Middle frontal gyrus (tissue), 1 donor: ENCODE measurements at regions not wholly inside any gene's neighbourhood (a gene's known extent, or its start where the extent isn't known, plus 50 kb on each side); places are given as distances from the start of the nearest gene placed in this dataset.

Experiments
- DNase-seq: peaks from one replicate; pipeline ENCODE4 v3.0.0-alpha.2; 2015; ENCODE audit warnings: low spot score; ENCODE audit errors: extremely low spot score

DNA sequence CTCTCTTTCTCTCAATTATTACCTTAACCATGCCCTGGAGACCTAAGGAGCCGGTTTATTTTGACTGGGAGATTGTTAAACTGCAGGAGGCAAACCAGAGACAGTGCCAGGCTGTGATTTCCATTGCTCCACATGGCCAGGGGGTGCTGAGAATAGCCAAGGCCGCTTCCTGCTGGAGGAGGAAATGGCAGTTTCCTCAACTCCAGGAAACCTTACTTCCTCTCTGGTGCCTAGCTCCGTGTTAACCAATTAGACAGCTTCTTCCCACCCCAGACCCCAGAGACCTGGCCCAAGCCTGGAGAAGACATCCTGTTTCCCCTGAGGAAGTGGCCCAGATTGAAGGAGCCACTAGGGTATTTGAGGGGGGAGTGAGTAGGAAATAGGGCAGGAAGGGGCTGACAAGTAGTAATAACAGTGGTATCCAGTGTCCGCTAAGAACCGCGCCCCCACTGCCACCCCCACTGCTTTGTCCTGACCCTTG lies 161.2 kb downstream of the PLPP3 start:
- no peak for DNase-seq

DNA sequence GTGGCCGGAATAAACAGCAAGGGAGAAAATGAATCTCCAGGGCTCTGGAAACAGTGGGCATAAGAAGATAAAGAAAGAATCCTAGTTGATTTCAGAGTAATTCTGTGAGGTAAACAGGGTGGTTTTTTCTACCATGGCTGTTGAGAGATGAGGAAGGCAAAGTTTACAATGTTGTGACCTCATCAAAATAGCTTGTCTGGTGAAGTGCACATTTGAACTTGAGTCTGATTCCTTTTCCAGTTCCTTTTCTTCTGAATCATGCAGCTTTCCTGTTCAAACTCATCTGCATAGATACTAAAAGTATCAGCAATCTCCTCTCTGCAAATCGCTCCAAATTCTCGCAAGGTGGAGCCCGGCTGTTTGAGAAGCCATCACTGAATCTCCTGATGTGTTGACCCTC lies 161.7 kb downstream of the PLPP3 start:
- DNase-seq, result no peak

DNA sequence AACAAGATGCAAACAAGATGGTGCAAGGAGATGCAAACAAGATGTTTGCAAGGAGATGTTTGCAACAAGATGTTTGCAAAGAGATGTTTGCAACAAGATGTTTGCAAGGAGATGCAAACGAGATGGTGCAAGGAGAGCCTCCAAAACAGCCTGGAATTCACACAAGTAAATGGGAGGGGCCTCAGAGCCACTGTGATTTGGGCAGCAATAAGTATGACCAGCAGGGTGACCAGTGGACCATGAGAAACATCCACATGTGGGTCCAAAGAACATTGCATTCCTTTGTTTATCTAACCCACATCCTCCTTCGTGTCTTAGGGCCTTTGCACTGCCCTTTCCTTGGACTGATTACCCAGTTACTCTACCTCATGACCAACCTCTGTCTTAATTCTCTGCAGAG lies 162.9 kb downstream of the PLPP3 start:
- DNase-seq, result no peak

- no peak for DNase-seq
These were observed 163.6 kb downstream of the PLPP3 start for GRCh38 chr1:56415720-56416119.

GRCh38 chr1:56415258-56415657 lies 164.1 kb downstream of the PLPP3 start:
- no peak for DNase-seq

- no peak for DNase-seq
These were observed 164.6 kb downstream of the PLPP3 start for GRCh38 chr1:56414728-56415224.

- DNase-seq, result no peak
These were observed 165.6 kb downstream of the PLPP3 start for GRCh38 chr1:56413671-56414199.

- DNase-seq, result no peak
These were observed 167.7 kb downstream of the PLPP3 start for GRCh38 chr1:56411484-56412180.

DNA sequence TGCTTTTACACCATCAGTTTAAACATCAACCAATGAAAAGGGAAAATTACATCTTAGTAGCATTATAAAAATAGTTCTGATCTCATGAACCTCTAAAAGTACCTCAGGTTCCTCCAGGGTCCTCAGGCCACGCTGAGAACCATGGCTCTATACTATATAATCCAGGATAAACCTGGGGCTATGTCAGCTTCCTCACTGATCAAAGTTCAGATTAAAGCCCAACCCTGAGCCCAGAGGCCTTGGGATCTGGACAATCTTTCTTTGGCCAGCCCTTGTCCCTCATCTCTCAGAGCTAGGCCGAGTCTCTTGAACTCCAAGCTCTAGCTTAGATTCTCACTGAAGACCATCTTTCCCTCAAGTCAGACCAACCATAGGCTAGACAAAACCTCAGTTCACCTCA lies 168.3 kb downstream of the PLPP3 start:
- no peak for DNase-seq

- no peak for DNase-seq
These were observed 169.0 kb downstream of the PLPP3 start for GRCh38 chr1:56410405-56410804.

DNA sequence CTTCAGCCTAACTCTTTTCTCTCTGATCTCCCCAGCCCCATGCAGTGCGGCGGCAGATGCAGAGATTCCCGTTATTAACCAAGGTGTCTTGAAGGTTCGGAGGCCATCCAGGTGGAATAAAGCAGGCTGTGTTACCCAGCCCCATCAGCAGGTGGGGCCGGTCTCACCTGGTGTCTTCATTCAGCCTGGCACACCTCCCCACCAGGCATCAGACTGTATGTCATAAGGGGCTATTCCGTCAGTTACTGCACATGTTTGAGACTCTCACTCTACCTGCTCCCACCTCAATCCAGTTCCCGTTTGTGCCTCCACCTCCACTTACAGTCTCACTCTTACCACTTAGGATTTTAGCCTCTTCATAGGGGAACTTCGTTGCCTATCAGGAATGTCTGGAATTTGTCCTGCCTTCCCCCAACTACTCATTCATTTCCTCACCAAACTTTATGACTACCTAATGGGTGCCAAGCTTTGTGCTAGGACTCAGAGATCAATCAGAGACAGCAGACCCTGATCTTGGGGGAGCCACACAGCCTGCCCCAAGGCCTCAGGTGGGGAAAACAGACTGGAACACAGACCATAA lies 170.2 kb downstream of the PLPP3 start:
- DNase-seq, result no peak

- no peak for DNase-seq
These were observed 172.5 kb downstream of the PLPP3 start for GRCh38 chr1:56406821-56407220.

GRCh38 chr1:56404561-56405030 lies 174.8 kb downstream of the PLPP3 start:
- DNase-seq, result no peak

DNA sequence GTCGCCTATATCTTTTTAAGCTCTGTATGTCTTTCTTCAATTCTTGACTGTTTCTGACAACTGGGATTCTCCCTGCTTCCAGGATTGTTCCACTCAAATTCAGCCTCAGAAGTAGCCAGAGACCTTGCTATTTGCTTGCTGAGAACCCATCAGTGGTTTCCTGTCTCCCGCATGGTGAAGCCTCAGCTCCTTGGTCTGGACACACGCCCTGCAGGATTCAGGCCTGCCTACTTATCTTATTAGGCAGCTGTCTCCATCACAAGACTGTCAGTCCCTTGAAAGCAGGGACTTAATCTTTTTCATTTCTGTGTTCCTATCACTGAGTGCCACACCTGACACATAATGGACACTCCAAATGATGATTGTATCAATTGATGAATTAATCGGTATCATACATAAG lies 175.3 kb downstream of the PLPP3 start:
- no peak for DNase-seq

GRCh38 chr1:56403321-56403720 lies 176.0 kb downstream of the PLPP3 start:
- DNase-seq, result no peak

DNA sequence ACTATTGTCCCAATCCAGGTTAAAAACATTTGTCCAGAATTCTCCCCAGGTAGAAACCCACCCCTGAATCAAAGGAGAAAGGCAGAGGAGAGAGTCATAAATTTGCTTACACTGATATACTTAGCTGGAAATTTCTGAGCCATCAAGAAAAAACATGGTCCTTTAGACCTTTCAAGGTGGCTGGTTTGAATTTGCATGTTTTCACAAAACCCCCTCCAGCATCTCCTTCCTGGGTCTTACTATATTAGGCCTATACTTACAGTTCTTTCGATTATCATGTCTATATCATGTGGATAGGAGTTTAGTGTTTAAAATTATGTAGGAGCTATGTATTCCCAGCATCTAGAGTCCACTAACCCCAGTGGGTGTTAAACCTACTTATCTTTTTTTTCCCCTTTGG lies 178.2 kb downstream of the PLPP3 start:
- no peak for DNase-seq

DNA sequence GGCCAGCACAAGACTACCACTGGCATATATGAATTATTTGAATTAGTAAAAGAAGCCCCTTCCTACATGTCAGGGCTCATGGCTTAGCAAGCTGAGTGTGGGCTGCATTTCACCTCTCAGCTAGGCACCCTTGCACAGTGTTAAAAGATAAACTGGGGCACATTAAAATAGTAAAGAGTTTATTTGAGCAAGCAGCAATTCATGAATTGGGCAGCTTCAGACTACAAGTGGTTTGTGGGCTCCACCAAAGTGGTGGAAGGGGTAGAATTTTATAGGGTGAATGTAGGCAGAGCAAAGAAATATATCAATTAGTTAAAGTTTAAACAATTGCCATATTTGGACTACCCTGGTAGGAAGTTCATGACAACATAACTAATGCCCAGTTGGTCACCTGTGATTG lies 178.8 kb downstream of the PLPP3 start:
- DNase-seq, result no peak

DNA sequence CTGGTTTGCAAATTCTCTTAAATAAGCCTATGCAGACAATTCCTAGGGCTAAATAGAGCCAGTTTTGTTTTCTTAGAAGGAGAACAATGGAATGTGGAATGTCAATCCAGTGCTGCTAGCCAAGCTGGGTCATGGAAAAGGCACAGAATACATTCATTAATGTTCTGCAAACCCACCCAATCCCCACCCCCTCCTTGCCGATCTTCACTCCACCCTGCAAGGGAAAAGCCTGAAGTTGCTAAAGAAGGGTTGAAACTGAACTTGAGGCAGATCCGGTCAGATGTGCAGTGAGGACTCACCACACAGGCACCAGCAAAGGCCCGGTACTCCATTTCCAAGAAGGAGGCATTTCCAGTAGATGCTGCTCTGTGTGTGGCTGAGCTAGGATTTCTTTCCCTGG lies 179.6 kb downstream of the PLPP3 start:
- DNase-seq, result no peak

DNA sequence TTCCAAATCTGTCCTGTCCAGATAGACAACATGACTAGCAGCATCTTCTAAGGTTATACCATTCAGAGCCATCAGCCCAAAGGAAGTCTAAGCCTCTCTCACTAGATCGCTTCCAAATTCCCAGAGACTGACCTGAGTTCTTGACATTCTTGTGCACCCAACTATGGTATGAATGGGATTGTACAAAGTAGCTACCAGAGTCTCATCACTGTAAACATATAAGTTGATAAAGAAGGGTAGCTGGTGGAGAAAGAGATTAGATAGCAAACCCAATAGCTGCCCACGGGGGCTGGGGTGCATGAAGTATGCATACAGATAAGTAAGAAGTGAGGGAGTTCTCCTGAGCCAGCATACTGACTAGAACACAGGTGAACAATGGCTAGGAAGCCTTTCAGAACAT lies 180.0 kb downstream of the PLPP3 start:
- no peak for DNase-seq

- DNase-seq, result no peak
These were observed 181.5 kb downstream of the PLPP3 start for GRCh38 chr1:56397811-56398231.

DNA sequence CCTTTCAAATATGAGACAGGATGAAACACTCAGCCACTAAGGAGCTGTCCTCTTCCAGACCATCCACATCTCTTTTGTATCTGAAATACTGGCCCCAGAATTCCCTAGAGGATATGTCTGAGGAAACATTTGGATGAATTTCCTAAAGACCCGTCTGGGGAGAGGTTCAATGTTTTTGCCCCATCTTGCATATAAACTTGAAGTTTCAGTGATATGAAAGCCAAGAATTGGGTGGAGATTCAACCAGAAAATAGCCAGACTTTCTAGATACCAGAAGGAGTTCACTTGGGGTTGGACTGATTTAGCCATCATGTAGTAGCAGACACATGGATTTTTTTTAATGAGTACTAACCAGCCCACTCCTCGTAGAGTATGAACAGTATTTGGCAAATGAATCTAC lies 182.0 kb downstream of the PLPP3 start:
- no peak for DNase-seq

- DNase-seq, result no peak
These were observed 182.8 kb downstream of the PLPP3 start for GRCh38 chr1:56396581-56396980.

GRCh38 chr1:56395776-56396175 lies 183.6 kb downstream of the PLPP3 start:
- DNase-seq, result no peak
